ENCODE measurements at regions not wholly inside any gene's neighbourhood (a gene's known extent, or its start where the extent isn't known, plus 50 kb on each side); places are given as distances from the start of the nearest gene placed in this dataset.

DNA sequence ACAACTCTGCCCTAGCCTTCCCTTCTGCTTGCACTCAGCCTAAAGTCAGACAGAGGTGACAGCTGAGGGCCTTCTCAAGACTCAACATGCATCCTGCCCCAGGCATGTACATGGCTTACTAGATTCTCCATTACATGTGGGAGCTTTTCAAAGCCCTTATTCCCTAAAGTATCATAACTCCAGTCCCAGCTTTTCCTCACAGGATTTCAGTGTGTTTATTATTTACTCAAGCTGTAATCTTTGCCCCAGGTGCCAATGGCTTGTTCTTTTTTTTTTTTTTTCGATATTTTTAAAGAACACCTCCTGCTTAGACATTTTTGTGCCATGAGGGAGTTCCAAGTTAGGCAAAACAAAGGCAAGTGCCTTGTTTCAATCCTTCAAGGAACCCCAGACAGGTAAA lies 154.0 kb upstream of the RADX start:
- Histone ChIP-seq H3K4me1 (ENCODE audit: control insufficient read depth, extremely low read depth, insufficient read depth, low read length) (no peaks in the 10 kb centered on the region), H3K4me3 (replicated peaks in 1 of 3; ENCODE audit: insufficient read depth in 1 of 3, low read depth in 1 of 3, low read length in 3 of 3) (no peak overlapping the region), H3K27me3 (ENCODE audit: control insufficient read depth in 2 of 2, insufficient read depth in 2 of 2, low read length in 2 of 2) (no peaks in the 10 kb centered on the region), H3K9me1 (replicated peaks; ENCODE audit: control insufficient read depth, extremely low read depth, insufficient read depth, low read length) (no peaks in the 10 kb centered on the region), H3K79me2 (ENCODE audit: control insufficient read depth, insufficient read depth, low read length) (no peaks in the 10 kb centered on the region), H2AFZ (ENCODE audit: low read depth, low read length) (no peak overlapping the region), H3K9ac (replicated peaks; ENCODE audit: extremely low read depth, insufficient read depth, low read length) (no peak overlapping the region), H3K36me3 (ENCODE audit: control insufficient read depth in 2 of 2, extremely low read depth in 1 of 2, insufficient read depth in 2 of 2, low read length in 2 of 2) (no peaks in the 10 kb centered on the region), H3K27ac (ENCODE audit: insufficient read depth, low read depth, low read length) (no peak overlapping the region), H3K9me3 (replicated peaks; ENCODE audit: control insufficient read depth, insufficient read depth, low read length) (no peaks in the 10 kb centered on the region), H4K20me1 (replicated peaks; ENCODE audit: control insufficient read depth, extremely low read depth, insufficient read depth, low read length) (no peaks in the 10 kb centered on the region), H3K4me2 (ENCODE audit: insufficient read depth, low read length) (no peak overlapping the region)
- no peak for DNase-seq (ENCODE audit: low read depth, low spot score)
- ChIA-PET CTCF (no interaction called here), POLR2A (no interaction called here)
- no peak for TF ChIP-seq MYC (IDR thresholded peaks at IDR 0.05; ENCODE audit: low read depth, low read length)
- TF ChIP-seq, protein P1, sequence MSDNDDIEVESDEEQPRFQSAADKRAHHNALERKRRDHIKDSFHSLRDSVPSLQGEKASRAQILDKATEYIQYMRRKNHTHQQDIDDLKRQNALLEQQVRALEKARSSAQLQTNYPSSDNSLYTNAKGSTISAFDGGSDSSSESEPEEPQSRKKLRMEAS (IDR thresholded peaks at IDR 0.05; ENCODE audit: insufficient read depth, insufficient read length): no peak
- TF ChIP-seq POLR2A (IDR thresholded peaks at IDR 0.05; ENCODE audit: low read depth, low read length): no peak
- TF ChIP-seq POLR2AphosphoS5 (IDR thresholded peaks at IDR 0.05; ENCODE audit: insufficient read depth, low read depth, low read length): no peak
- no peak for TF ChIP-seq JUN (IDR thresholded peaks at IDR 0.05; ENCODE audit: borderline replicate concordance, insufficient read depth, insufficient read length, low read depth)
- TF ChIP-seq GATA2 (IDR thresholded peaks at IDR 0.05; ENCODE audit: insufficient read depth, insufficient read length, low read depth, low read length): no peak
- TF ChIP-seq FOS (IDR thresholded peaks at IDR 0.05; ENCODE audit: borderline replicate concordance, insufficient read depth, low read length): no peak
- TF ChIP-seq, protein P2, sequence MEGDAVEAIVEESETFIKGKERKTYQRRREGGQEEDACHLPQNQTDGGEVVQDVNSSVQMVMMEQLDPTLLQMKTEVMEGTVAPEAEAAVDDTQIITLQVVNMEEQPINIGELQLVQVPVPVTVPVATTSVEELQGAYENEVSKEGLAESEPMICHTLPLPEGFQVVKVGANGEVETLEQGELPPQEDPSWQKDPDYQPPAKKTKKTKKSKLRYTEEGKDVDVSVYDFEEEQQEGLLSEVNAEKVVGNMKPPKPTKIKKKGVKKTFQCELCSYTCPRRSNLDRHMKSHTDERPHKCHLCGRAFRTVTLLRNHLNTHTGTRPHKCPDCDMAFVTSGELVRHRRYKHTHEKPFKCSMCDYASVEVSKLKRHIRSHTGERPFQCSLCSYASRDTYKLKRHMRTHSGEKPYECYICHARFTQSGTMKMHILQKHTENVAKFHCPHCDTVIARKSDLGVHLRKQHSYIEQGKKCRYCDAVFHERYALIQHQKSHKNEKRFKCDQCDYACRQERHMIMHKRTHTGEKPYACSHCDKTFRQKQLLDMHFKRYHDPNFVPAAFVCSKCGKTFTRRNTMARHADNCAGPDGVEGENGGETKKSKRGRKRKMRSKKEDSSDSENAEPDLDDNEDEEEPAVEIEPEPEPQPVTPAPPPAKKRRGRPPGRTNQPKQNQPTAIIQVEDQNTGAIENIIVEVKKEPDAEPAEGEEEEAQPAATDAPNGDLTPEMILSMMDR (IDR thresholded peaks at IDR 0.05; ENCODE audit: extremely low read depth in 1 of 2, insufficient read depth in 1 of 2, low read depth in 1 of 2, low read length in 2 of 2): no peak
- TF ChIP-seq EZH2 (IDR thresholded peaks at IDR 0.05; ENCODE audit: borderline replicate concordance, low read depth, low read length, severe bottlenecking): no peak
- intact Hi-C loops (cut with micrococcal nuclease) (no loop called here), dilution Hi-C loops (cut with MboI; ENCODE audit: extremely low pct_ligation_motif_present, low sequenced_read_pairs) (no loop called here)
- FAIRE-seq: no peak
- BruUV-seq (replicated peaks): no TSS peak
